OCI-LY1 (cell line): ENCODE measurements at regions not wholly inside any gene's neighbourhood (a gene's known extent, or its start where the extent isn't known, plus 50 kb on each side); places are given as distances from the start of the nearest gene placed in this dataset.

Experiments used
- EZH2 ChIP-seq: fragments of 200-600 bp; sonication (generic), shearing (Covaris generic); IDR thresholded peaks from 2 replicates; pipeline ENCODE4 v1.8.0; 2017; ENCODE audit warnings: borderline replicate concordance, mixed run types, mild to moderate bottlenecking, antibody characterized with exemption, low read length, moderate library complexity, mixed read lengths
- TF ChIP-seq, protein P1 (sequence below): fragments of 200-600 bp; sonication (generic), shearing (Covaris generic); IDR thresholded peaks from 2 replicates; pipeline ENCODE4 v1.5.1; 2017; ENCODE audit warnings: mild to moderate bottlenecking, antibody characterized with exemption, low read length, moderate library complexity, mixed read lengths

DNA sequence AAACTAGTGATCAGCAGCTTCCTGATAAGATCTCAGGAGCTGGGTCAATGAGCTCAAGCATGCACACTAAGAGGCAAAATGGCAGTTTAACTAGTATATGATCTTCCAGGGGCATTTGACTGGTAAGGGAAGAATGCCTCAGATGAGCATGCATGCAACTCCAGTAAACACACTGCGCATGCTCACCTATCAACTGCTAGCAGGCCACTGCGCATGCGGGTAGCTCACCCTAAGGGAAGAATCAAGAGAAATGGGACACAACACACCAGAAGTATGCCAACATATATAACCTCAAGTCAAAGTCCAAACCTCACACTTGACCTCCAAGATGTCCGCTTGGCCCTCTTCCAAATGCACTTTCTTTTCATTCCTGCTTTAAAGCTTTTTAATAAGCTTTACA lies 1004.0 kb downstream of the ADGRL3 start:
- TF ChIP-seq, protein P1, sequence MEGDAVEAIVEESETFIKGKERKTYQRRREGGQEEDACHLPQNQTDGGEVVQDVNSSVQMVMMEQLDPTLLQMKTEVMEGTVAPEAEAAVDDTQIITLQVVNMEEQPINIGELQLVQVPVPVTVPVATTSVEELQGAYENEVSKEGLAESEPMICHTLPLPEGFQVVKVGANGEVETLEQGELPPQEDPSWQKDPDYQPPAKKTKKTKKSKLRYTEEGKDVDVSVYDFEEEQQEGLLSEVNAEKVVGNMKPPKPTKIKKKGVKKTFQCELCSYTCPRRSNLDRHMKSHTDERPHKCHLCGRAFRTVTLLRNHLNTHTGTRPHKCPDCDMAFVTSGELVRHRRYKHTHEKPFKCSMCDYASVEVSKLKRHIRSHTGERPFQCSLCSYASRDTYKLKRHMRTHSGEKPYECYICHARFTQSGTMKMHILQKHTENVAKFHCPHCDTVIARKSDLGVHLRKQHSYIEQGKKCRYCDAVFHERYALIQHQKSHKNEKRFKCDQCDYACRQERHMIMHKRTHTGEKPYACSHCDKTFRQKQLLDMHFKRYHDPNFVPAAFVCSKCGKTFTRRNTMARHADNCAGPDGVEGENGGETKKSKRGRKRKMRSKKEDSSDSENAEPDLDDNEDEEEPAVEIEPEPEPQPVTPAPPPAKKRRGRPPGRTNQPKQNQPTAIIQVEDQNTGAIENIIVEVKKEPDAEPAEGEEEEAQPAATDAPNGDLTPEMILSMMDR, result no peak
- TF ChIP-seq EZH2, result no peak
